ENCODE measurements at regions not wholly inside any gene's neighbourhood (a gene's known extent, or its start where the extent isn't known, plus 50 kb on each side); places are given as distances from the start of the nearest gene placed in this dataset.

- DNase-seq (ENCODE audit: low spot score): no peak
These were observed 932.3 kb downstream of the BRD1 start for GRCh38 chr22:48895336-48895735.

GRCh38 chr22:48894804-48895250 lies 932.8 kb downstream of the BRD1 start:
- no peak for DNase-seq (ENCODE audit: low spot score)

- no peak for DNase-seq (ENCODE audit: low spot score)
These were observed 933.5 kb downstream of the BRD1 start for GRCh38 chr22:48894064-48894671.

GRCh38 chr22:48893288-48894063 lies 934.2 kb downstream of the BRD1 start:
- DNase-seq (ENCODE audit: low spot score): no peak

GRCh38 chr22:48892578-48893287 lies 934.9 kb downstream of the BRD1 start:
- DNase-seq (ENCODE audit: low spot score): peak; percentile 34

GRCh38 chr22:48891688-48892577 lies 935.7 kb downstream of the BRD1 start:
- DNase-seq (ENCODE audit: low spot score): no peak

GRCh38 chr22:48890693-48891554 lies 936.7 kb downstream of the BRD1 start:
- no peak for DNase-seq (ENCODE audit: low spot score)

GRCh38 chr22:48889887-48890692 lies 937.6 kb downstream of the BRD1 start:
- DNase-seq (ENCODE audit: low spot score): no peak

GRCh38 chr22:48889209-48889830 lies 938.4 kb downstream of the BRD1 start:
- no peak for DNase-seq (ENCODE audit: low spot score)

- DNase-seq (ENCODE audit: low spot score): no peak
These were observed 939.0 kb downstream of the BRD1 start for GRCh38 chr22:48888466-48889208.

- no peak for DNase-seq (ENCODE audit: low spot score)
These were observed 940.0 kb downstream of the BRD1 start for GRCh38 chr22:48887394-48888332.

- DNase-seq (ENCODE audit: low spot score): no peak
These were observed 940.9 kb downstream of the BRD1 start for GRCh38 chr22:48886604-48887393.

- DNase-seq (ENCODE audit: low spot score): no peak
These were observed 941.8 kb downstream of the BRD1 start for GRCh38 chr22:48885919-48886305.

- DNase-seq (ENCODE audit: low spot score): no peak
These were observed 942.3 kb downstream of the BRD1 start for GRCh38 chr22:48885271-48885918.

- no peak for DNase-seq (ENCODE audit: low spot score)
These were observed 942.9 kb downstream of the BRD1 start for GRCh38 chr22:48884786-48885185.

- DNase-seq (ENCODE audit: low spot score): no peak
These were observed 943.3 kb downstream of the BRD1 start for GRCh38 chr22:48884324-48884723.
